GM21526 (cell line): ENCODE measurements at regions not wholly inside any gene's neighbourhood (a gene's known extent, or its start where the extent isn't known, plus 50 kb on each side); places are given as distances from the start of the nearest gene placed in this dataset.
"Not testable (repeated sequence)": the region's sequence is repeated elsewhere in the genome, so short reads cannot be mapped to it uniquely, and the experiment has no call there.

Experiments
- ATAC-seq: cut with Tn5 transposase; IDR thresholded peaks from one replicate; pipeline ENCODE4 v1.9.1; 2021; ENCODE audit warnings: moderate library complexity; ENCODE audit not compliant: unreplicated experiment, low FRiP score

- no peak for ATAC-seq
Observed at GRCh38 chr3:17928502-17929145, 186.2 kb upstream of the TBC1D5 start.

DNA sequence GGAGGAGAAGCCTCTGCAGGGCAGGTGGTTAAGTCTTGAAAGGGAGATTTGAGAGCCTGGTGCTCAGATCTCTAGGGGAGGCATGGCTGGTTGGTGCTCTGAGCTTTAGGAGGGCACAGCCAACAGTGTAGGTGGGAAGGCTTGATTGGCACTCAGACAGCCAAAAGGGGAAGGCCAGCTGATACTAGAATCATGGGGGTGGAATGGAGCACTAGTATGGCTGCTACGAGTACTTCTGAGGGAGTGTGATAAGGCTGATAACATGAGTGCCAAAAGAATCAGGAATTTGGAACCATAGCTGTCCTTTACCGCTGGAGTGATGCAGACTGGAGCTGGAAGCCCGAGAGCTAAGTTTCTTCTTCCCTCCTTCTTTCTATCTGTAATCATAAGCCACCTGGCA lies 184.6 kb upstream of the TBC1D5 start:
- ATAC-seq: no peak

GRCh38 chr3:17915341-17915740 lies 172.9 kb upstream of the TBC1D5 start:
- ATAC-seq: no peak

DNA sequence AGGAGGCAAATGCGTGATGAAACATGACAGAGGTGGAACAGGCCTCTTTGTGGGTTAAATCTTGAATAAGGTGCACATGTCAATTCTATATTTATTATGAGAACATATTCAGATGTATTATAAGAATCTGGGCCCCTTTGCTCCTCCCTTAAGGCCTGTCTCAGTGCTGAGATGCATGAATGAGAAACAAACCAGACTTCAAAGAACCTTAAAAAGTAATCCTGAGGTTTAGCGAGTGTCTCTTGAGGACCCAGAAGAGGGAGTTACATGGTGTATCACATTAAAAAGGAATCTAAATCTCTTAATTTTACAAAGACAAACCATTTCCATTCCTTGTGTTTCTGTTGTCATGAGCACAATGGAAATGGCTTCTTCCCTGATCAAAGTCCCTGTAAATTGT lies 170.9 kb upstream of the TBC1D5 start:
- ATAC-seq: no peak

GRCh38 chr3:17911986-17912760 lies 169.7 kb upstream of the TBC1D5 start:
- ATAC-seq: no peak

DNA sequence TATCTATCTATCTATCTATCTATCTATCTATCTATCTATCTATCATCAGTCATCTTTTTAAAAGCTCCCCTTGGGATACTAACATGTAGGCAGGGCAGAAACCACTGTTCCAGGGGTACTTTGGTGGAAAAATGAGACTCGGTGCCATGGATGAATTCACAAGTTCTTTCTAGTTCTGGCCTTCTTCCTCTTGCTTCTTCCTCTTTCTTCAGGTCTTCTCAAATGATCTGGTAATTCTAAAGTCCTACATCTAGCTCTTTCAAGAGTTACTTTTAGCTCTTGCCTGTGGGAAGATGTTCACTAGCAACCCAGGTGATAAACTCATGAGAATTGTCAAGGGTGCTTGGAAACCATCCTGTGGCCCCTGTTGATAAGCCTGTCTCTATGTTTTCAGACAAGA lies 168.5 kb upstream of the TBC1D5 start:
- no peak for ATAC-seq

DNA sequence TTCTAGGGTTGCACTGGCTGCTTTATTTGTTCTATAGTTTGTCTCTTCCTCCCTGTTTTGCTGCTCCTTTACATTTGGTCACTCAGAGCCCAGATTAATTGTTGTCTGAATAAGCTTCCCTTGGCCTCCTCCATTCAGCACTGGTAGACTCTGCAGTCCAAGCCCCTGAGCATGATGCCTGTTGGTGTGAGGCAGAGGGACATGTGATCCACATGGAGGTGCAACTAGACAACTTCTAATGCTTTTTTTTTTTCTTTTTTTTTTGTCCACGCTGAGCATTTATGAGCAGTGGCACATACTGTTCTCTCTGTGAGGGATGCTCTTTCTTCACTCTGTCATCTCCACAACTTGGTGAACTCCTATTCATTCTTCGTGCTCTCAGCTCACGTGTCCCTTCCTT lies 167.3 kb upstream of the TBC1D5 start:
- ATAC-seq: no peak

GRCh38 chr3:17908399-17909191 lies 166.2 kb upstream of the TBC1D5 start:
- ATAC-seq: no peak

DNA sequence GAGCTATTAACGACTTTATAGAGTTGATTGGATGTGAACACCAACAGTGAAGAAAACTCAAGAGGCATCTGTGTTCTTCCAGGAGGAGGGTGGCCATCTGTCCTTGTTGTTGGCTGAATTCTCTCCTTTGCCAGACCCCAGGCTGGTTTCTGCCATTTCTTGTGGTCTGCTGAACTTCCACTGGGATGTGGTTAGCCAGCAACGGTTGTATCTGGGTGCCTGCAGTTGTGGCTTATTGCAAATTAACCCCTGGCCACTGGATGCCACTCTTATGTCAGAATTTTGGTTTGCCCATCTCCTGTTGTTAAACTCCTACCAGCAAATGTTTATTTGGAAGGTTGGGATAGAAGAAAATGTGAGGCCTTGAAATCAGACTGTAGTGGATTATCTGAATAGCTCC lies 163.6 kb upstream of the TBC1D5 start:
- ATAC-seq: no peak

- peak; percentile 77 for ATAC-seq
Observed at GRCh38 chr3:17901893-17902292, 159.5 kb upstream of the TBC1D5 start.

- ATAC-seq: no peak
Observed at GRCh38 chr3:17894434-17895060, 152.1 kb upstream of the TBC1D5 start.

- no peak for ATAC-seq
Observed at GRCh38 chr3:17891139-17891856, 148.9 kb upstream of the TBC1D5 start.

GRCh38 chr3:17885986-17886385 lies 143.6 kb upstream of the TBC1D5 start:
- no peak for ATAC-seq

DNA sequence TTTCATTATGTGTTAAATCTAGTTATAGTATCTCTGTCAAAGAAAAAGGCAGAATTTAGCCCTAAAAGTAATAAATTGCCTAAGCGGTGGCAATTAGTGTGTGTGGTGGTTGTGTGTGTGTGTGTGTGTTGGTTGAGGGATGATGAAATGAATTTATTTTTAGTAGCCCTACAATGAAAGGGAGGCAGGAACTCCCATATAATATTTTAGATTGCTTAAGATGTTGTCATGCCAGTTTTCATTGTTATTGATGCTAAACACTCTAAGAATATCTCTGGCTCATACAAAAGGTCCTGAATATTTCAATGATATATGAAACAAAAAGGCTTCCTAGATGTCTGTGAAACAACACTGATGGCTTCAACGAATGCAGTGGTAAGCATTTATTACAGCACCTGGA lies 140.6 kb upstream of the TBC1D5 start:
- ATAC-seq: no peak

DNA sequence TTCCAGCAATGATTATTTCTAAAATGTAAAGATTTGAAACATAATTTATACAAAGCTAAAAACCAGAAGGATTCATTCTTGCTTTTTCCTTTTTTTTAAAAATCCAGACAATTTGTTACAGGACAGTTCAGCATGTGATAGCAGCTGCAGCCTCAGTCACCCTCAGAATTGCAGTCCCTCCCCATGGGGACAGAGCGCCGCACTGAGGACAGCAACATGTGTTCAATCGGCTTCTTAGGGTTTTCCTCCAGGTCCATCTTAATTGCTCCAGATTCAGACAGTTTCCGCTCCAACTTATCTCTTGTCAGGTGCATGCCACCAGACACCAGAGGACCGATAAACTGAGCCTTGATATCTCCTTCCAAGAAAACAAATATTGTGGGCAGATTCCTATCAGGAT lies 134.9 kb upstream of the TBC1D5 start:
- no peak for ATAC-seq

DNA sequence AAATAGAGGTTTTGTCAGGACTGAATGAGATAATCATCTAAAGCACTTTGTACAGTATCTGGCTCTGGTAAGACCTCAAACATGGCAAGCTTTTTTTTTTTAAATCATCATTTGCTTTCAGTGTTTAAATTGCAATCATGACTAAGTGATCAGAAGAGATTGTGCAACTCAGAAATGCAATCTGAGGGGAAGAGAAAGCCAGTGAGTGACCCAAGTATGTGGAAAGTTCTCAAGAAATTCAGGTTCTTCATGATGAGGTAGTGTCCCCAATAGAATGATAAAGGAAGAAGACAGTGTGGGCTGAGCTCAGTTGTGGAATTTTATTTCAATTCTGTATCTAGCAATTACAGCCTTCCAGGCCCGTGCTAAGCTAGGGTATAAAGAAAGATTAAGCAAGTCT lies 132.2 kb upstream of the TBC1D5 start:
- no peak for ATAC-seq

DNA sequence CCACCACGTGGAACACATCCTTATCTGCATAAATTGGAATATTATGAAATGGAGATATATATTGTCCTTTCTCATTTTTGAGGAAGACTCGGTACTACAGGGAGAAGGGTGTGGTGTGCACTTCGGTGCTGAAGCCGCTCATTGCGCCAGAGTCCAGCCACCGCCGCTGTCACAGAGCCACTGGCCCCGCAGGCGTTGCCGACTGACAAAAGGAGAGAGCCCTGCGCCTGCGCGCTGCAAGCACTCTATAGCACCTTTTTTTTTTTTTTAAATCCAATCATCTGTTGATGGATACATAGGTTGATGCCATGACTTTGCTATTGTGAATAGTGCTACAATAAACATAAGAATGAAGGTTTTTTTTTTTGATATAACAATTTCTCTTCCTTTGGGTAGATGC lies 130.0 kb upstream of the TBC1D5 start:
- no peak for ATAC-seq

DNA sequence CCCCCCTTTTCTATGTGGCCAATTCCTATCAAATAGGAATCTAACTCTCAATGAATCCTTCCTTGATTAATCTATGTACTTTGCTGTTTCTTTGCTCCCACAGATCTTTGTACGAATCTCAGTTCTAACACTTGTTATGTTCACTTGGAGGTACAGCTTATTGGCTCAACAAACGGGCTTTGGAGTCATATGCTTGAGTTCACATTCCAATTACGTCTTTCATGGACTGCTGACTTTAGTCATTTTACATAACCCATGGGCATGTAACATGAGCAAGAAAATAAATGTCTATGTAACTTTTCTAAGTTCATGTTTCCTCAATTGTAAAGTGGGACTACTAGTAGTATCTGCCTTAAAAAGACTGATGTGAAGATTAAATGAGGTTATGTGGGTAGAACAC lies 123.2 kb upstream of the TBC1D5 start:
- ATAC-seq: no peak

DNA sequence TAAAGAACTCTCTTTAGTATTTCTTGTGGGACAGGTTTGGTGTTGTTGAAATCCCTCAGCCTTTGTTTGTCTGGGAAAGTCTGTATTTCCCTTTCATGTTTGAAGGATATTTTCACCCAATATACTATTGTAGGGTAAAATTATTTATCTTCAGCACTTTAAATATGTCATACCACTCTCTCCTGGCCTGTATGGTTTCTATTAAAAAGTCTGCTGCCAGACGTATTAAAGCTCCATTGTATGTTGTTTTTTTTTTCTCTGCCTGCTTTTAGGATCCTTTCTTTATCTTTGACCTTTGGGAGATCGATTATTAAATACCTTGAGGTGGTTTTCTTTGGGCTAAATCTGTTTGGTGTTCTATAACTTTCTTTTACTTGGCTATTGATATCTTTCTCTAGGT lies 119.0 kb upstream of the TBC1D5 start:
- ATAC-seq: no peak

DNA sequence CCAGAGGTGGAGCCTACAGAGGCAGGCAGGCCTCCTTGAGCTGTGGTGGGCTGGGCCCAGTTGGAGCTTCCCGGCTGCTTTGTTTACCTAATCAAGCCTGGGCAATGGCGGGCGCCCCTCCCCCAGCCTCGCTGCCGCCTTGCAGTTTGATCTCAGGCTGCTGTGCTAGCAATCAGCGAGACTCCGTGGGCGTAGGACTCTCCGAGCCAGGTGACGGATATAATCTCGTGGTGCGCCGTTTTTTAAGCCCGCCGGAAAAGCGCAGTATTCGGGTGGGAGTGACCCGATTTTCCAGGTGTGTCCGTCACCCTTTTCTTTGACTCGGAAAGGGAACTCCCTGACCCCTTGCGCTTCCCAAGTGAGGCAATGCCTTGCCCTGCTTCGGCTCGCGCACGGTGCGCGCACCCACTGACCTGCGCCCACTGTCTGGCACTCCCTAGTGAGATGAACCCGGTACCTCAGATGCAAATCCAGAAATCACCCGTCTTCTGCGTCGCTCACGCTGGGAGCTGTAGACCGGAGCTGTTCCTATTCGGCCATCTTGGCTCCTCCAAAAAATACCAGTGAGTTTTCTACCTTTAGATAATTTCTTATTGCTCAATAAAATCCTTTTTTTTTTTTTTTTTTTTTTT lies 118.5 kb upstream of the TBC1D5 start:
- not testable (repeated sequence) for ATAC-seq
